ENCODE measurements at regions not wholly inside any gene's neighbourhood (a gene's known extent, or its start where the extent isn't known, plus 50 kb on each side); places are given as distances from the start of the nearest gene placed in this dataset.
"Not testable (repeated sequence)": the region's sequence is repeated elsewhere in the genome, so short reads cannot be mapped to it uniquely, and the experiment has no call there.

GRCh38 chr1:30550365-30551220, 172.8 kb downstream of the MATN1 start:
- H3K36me3 Mint-ChIP-seq (ENCODE audit: low read depth): no peaks in the 10 kb centered on the region
- TF ChIP-seq CTCF (IDR thresholded peaks at IDR 0.05): no peak
- no peaks in the 10 kb centered on the region for H3K9me3 Mint-ChIP-seq
- H3K4me3 Mint-ChIP-seq: no peak overlapping the region
- H3K27ac Mint-ChIP-seq: no peak overlapping the region
- no peaks in the 10 kb centered on the region for H3K4me1 Mint-ChIP-seq (ENCODE audit: low read depth)
- no peak for DNase-seq
- peaks cover 11% of the 10 kb centered on the region for H3K27me3 Mint-ChIP-seq (ENCODE audit: insufficient read depth)

GRCh38 chr1:30549872-30550271, 173.5 kb downstream of the MATN1 start:
- peaks cover 11% of the 10 kb centered on the region for H3K27me3 Mint-ChIP-seq (ENCODE audit: insufficient read depth)

GRCh38 chr1:30548294-30548693, 175.1 kb downstream of the MATN1 start:
- H3K27me3 Mint-ChIP-seq (ENCODE audit: insufficient read depth): peaks cover 16% of the 10 kb centered on the region
- TF ChIP-seq CTCF (IDR thresholded peaks at IDR 0.05): no peak
- H3K9me3 Mint-ChIP-seq: no peaks in the 10 kb centered on the region
- H3K36me3 Mint-ChIP-seq (ENCODE audit: low read depth): no peaks in the 10 kb centered on the region
- no peak overlapping the region for H3K27ac Mint-ChIP-seq
- no peaks in the 10 kb centered on the region for H3K4me1 Mint-ChIP-seq (ENCODE audit: low read depth)
- DNase-seq: no peak
- H3K4me3 Mint-ChIP-seq: no peak overlapping the region

More at GRCh38 chr1:30549872-30550271, 173.5 kb downstream of the MATN1 start:
- H3K36me3 Mint-ChIP-seq (ENCODE audit: low read depth); H3K4me1 Mint-ChIP-seq (ENCODE audit: low read depth); H3K27ac Mint-ChIP-seq; H3K4me3 Mint-ChIP-seq; H3K9me3 Mint-ChIP-seq; DNase-seq: not testable (repeated sequence)

GRCh38 chr1:30547326-30547725, 176.1 kb downstream of the MATN1 start:
- not testable (repeated sequence) for H3K4me1 Mint-ChIP-seq (ENCODE audit: low read depth); H3K36me3 Mint-ChIP-seq (ENCODE audit: low read depth); H3K27ac Mint-ChIP-seq; DNase-seq; H3K9me3 Mint-ChIP-seq; H3K4me3 Mint-ChIP-seq
- H3K27me3 Mint-ChIP-seq (ENCODE audit: insufficient read depth): peaks cover 11% of the 10 kb centered on the region

GRCh38 chr1:30545365-30545764, 178.0 kb downstream of the MATN1 start:
- Mint-ChIP-seq H3K9me3 (0 out of 2 replicates have a peak, but pooled peaks cover 4% of the 10 kb centered on the region), H3K36me3 (ENCODE audit: low read depth) (no peaks in the 10 kb centered on the region), H3K27ac (no peak overlapping the region), H3K4me3 (no peak overlapping the region), H3K4me1 (ENCODE audit: low read depth) (no peaks in the 10 kb centered on the region), H3K27me3 (ENCODE audit: insufficient read depth) (peaks cover 8% of the 10 kb centered on the region)
- TF ChIP-seq CTCF (IDR thresholded peaks at IDR 0.05): no peak
- no peak for DNase-seq

- Mint-ChIP-seq H3K4me3 (no peak overlapping the region), H3K36me3 (ENCODE audit: low read depth) (no peaks in the 10 kb centered on the region), H3K4me1 (ENCODE audit: low read depth) (no peaks in the 10 kb centered on the region), H3K27ac (no peak overlapping the region), H3K27me3 (ENCODE audit: insufficient read depth) (peaks cover 8% of the 10 kb centered on the region), H3K9me3 (0 out of 2 replicates have a peak, but pooled peaks cover 4% of the 10 kb centered on the region)
- no peak for TF ChIP-seq CTCF (IDR thresholded peaks at IDR 0.05)
- no peak for DNase-seq
Measured at GRCh38 chr1:30541721-30542485, 181.5 kb downstream of the MATN1 start.

All from HFFc6 (cell line).